ENCODE measurements at regions not wholly inside any gene's neighbourhood (a gene's known extent, or its start where the extent isn't known, plus 50 kb on each side); places are given as distances from the start of the nearest gene placed in this dataset.

DNA sequence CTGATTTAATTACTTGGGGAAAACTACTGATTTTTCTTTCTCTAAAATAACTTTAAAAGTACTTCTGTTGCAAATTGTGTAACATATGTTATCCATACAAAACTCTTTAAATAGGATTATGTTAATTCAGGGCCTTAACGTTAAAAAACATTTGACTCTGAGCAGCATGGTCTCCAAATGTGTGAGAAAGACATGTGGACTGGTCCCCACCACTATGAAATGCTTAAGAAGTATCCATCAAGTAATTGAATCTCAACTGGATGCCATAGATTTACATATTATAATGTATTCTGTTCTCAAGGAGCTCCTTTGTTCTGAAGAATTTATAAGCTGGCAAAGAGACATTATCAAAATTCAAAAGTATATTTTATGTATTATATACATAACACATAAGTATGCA lies 130.8 kb upstream of the HEY2 start:
- no peak for DNase-seq (ENCODE audit: low spot score)
- peaks cover 30% of the 10 kb centered on the region for H3K4me1 Mint-ChIP-seq
- H3K9me3 Mint-ChIP-seq: no peaks in the 10 kb centered on the region
- no peak for TF ChIP-seq TP53 (CRISPR knock-in tag; IDR thresholded peaks at IDR 0.05)
- TF ChIP-seq ZNF416 (CRISPR knock-in tag; IDR thresholded peaks at IDR 0.05): no peak
- no peak for TF ChIP-seq ESRRA (CRISPR knock-in tag; IDR thresholded peaks at IDR 0.05; ENCODE audit: borderline replicate concordance)
- no peak for TF ChIP-seq ZNF671 (CRISPR knock-in tag; IDR thresholded peaks at IDR 0.05)
- TF ChIP-seq GABPB1 (CRISPR knock-in tag; IDR thresholded peaks at IDR 0.05): no peak
- no peak for TF ChIP-seq PRRX2 (CRISPR knock-in tag; IDR thresholded peaks at IDR 0.05)
- no peak for TF ChIP-seq ZNF232 (CRISPR knock-in tag; IDR thresholded peaks at IDR 0.05)
- no peak for TF ChIP-seq TEAD4 (CRISPR knock-in tag; IDR thresholded peaks at IDR 0.05)
- no peaks in the 10 kb centered on the region for H3K36me3 Mint-ChIP-seq
- ATAC-seq: no peak
- POLR2A ChIA-PET: no interaction called here
- CTCF ChIA-PET: no interaction called here
- no peak overlapping the region for H3K27ac Mint-ChIP-seq
- no peak overlapping the region for H3K4me3 Mint-ChIP-seq
- no peaks in the 10 kb centered on the region for H3K27me3 Mint-ChIP-seq (ENCODE audit: low read depth)

DNA sequence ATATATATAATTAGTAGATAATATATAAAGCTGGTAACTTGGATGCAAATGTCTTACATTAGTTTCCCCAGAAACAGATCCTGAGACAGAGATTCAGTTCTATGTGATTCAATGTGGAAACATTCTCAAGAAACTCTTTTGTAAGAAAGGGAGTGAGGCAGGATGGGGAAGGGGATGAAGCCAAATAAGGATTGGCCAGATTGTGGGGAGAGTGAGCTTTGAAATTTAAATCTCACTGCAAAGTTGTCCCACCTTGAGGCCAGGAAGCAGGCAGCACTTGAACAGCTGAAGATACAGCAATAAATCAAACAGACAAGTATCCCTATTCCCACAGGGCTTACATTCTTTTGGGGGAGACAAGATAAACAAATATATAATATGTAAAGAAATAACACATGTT lies 126.3 kb upstream of the HEY2 start:
- TF ChIP-seq, protein P1, sequence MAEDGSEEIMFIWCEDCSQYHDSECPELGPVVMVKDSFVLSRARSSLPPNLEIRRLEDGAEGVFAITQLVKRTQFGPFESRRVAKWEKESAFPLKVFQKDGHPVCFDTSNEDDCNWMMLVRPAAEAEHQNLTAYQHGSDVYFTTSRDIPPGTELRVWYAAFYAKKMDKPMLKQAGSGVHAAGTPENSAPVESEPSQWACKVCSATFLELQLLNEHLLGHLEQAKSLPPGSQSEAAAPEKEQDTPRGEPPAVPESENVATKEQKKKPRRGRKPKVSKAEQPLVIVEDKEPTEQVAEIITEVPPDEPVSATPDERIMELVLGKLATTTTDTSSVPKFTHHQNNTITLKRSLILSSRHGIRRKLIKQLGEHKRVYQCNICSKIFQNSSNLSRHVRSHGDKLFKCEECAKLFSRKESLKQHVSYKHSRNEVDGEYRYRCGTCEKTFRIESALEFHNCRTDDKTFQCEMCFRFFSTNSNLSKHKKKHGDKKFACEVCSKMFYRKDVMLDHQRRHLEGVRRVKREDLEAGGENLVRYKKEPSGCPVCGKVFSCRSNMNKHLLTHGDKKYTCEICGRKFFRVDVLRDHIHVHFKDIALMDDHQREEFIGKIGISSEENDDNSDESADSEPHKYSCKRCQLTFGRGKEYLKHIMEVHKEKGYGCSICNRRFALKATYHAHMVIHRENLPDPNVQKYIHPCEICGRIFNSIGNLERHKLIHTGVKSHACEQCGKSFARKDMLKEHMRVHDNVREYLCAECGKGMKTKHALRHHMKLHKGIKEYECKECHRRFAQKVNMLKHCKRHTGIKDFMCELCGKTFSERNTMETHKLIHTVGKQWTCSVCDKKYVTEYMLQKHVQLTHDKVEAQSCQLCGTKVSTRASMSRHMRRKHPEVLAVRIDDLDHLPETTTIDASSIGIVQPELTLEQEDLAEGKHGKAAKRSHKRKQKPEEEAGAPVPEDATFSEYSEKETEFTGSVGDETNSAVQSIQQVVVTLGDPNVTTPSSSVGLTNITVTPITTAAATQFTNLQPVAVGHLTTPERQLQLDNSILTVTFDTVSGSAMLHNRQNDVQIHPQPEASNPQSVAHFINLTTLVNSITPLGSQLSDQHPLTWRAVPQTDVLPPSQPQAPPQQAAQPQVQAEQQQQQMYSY (CRISPR knock-in tag; IDR thresholded peaks at IDR 0.05): no peak
- TF ChIP-seq SMAD3 (CRISPR knock-in tag; IDR thresholded peaks at IDR 0.05; ENCODE audit: borderline replicate concordance) (no peak), IRF2 (CRISPR knock-in tag; IDR thresholded peaks at IDR 0.05; ENCODE audit: borderline replicate concordance, low read depth) (no peak), NFE2L1 (CRISPR knock-in tag; IDR thresholded peaks at IDR 0.05) (no peak), NFATC4 (CRISPR knock-in tag; IDR thresholded peaks at IDR 0.05) (no peak), NFYB (CRISPR knock-in tag; conservative IDR thresholded peaks at IDR 0.05; ENCODE audit: low read depth) (no peak), SMAD4 (CRISPR knock-in tag; IDR thresholded peaks at IDR 0.05) (no peak), MXD4 (CRISPR knock-in tag; IDR thresholded peaks at IDR 0.05; ENCODE audit: borderline replicate concordance) (no peak), ZNF219 (CRISPR knock-in tag; IDR thresholded peaks at IDR 0.05; ENCODE audit: borderline replicate concordance) (no peak), TEAD1 (CRISPR knock-in tag; IDR thresholded peaks at IDR 0.05) (no peak), RELA (CRISPR knock-in tag; IDR thresholded peaks at IDR 0.05; ENCODE audit: borderline replicate concordance) (no peak), JAZF1 (CRISPR knock-in tag; IDR thresholded peaks at IDR 0.05) (no peak), ELF4 (CRISPR knock-in tag; IDR thresholded peaks at IDR 0.05; ENCODE audit: low read depth) (no peak)
- TF ChIP-seq, protein P2, sequence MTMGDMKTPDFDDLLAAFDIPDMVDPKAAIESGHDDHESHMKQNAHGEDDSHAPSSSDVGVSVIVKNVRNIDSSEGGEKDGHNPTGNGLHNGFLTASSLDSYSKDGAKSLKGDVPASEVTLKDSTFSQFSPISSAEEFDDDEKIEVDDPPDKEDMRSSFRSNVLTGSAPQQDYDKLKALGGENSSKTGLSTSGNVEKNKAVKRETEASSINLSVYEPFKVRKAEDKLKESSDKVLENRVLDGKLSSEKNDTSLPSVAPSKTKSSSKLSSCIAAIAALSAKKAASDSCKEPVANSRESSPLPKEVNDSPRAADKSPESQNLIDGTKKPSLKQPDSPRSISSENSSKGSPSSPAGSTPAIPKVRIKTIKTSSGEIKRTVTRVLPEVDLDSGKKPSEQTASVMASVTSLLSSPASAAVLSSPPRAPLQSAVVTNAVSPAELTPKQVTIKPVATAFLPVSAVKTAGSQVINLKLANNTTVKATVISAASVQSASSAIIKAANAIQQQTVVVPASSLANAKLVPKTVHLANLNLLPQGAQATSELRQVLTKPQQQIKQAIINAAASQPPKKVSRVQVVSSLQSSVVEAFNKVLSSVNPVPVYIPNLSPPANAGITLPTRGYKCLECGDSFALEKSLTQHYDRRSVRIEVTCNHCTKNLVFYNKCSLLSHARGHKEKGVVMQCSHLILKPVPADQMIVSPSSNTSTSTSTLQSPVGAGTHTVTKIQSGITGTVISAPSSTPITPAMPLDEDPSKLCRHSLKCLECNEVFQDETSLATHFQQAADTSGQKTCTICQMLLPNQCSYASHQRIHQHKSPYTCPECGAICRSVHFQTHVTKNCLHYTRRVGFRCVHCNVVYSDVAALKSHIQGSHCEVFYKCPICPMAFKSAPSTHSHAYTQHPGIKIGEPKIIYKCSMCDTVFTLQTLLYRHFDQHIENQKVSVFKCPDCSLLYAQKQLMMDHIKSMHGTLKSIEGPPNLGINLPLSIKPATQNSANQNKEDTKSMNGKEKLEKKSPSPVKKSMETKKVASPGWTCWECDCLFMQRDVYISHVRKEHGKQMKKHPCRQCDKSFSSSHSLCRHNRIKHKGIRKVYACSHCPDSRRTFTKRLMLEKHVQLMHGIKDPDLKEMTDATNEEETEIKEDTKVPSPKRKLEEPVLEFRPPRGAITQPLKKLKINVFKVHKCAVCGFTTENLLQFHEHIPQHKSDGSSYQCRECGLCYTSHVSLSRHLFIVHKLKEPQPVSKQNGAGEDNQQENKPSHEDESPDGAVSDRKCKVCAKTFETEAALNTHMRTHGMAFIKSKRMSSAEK (CRISPR knock-in tag; IDR thresholded peaks at IDR 0.05; ENCODE audit: borderline replicate concordance): no peak
- TF ChIP-seq, protein P3, sequence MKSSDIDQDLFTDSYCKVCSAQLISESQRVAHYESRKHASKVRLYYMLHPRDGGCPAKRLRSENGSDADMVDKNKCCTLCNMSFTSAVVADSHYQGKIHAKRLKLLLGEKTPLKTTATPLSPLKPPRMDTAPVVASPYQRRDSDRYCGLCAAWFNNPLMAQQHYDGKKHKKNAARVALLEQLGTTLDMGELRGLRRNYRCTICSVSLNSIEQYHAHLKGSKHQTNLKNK (CRISPR knock-in tag; IDR thresholded peaks at IDR 0.05): no peak
- TF ChIP-seq, protein P4, sequence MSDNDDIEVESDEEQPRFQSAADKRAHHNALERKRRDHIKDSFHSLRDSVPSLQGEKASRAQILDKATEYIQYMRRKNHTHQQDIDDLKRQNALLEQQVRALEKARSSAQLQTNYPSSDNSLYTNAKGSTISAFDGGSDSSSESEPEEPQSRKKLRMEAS (CRISPR knock-in tag; IDR thresholded peaks at IDR 0.05): no peak
- TF ChIP-seq, protein P5, sequence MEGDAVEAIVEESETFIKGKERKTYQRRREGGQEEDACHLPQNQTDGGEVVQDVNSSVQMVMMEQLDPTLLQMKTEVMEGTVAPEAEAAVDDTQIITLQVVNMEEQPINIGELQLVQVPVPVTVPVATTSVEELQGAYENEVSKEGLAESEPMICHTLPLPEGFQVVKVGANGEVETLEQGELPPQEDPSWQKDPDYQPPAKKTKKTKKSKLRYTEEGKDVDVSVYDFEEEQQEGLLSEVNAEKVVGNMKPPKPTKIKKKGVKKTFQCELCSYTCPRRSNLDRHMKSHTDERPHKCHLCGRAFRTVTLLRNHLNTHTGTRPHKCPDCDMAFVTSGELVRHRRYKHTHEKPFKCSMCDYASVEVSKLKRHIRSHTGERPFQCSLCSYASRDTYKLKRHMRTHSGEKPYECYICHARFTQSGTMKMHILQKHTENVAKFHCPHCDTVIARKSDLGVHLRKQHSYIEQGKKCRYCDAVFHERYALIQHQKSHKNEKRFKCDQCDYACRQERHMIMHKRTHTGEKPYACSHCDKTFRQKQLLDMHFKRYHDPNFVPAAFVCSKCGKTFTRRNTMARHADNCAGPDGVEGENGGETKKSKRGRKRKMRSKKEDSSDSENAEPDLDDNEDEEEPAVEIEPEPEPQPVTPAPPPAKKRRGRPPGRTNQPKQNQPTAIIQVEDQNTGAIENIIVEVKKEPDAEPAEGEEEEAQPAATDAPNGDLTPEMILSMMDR (IDR thresholded peaks at IDR 0.05): no peak
- ChIA-PET CTCF (interaction anchor here (1.1 kb wide), 1 partner anchor 8 kb away, joined by 3 read pairs; no protein-coding TSS in a partner anchor), POLR2A (interaction anchor here (0.7 kb wide), 1 partner anchor 363 kb away, joined by 3 read pairs; no protein-coding TSS in a partner anchor)
- Mint-ChIP-seq H3K36me3 (peaks cover 3% of the 10 kb centered on the region; the same call in 1 of the 2 replicates), H3K27me3 (ENCODE audit: low read depth) (no peaks in the 10 kb centered on the region), H3K9me3 (peaks cover 14% of the 10 kb centered on the region), H3K27ac (no peak overlapping the region), H3K4me1 (peaks cover 16% of the 10 kb centered on the region), H3K4me3 (no peak overlapping the region)
- ATAC-seq (peak; percentile 66), DNase-seq (ENCODE audit: low spot score) (no peak)

Data from WTC11 (cell line).